Right lobe of liver (tissue), 4 donors: ENCODE measurements at regions not wholly inside any gene's neighbourhood (a gene's known extent, or its start where the extent isn't known, plus 50 kb on each side); places are given as distances from the start of the nearest gene placed in this dataset.

ENCODE experiments used
- CTCF ChIP-seq, 4 donors: fragments of 200-600 bp in 3 of 4; fragments of 450-650 bp in 1 of 4; IDR thresholded peaks; one replicate each; pipeline versions ENCODE4 v1.5.1 to v1.8.0; 2016 to 2022; ENCODE audit warnings: antibody characterized with exemption in 4 of 4, mild to moderate bottlenecking in 2 of 4
- POLR2A ChIP-seq: fragments of 450-650 bp; IDR thresholded peaks from one replicate; pipeline ENCODE4 v1.6.1; 2017; ENCODE audit warnings: antibody characterized with exemption, mild to moderate bottlenecking
- donor health status: DM: no; HTN: no; CAD: no.
- donor health status: DM: no; HTN: no; CAD: no.
- donor health status: DM: no; HTN: yes; CAD: no.

GRCh38 chr3:109569135-109569846, 231.9 kb upstream of the DPPA4 start:
- TF ChIP-seq POLR2A (no peak), CTCF (IDR thresholded peaks at IDR 0.05) (no peak)
